Activated CD8-positive, alpha-beta T cell treated with anti-CD3 and anti-CD28 coated beads for 36 hours (primary cell): ENCODE measurements at regions not wholly inside any gene's neighbourhood (a gene's known extent, or its start where the extent isn't known, plus 50 kb on each side); places are given as distances from the start of the nearest gene placed in this dataset.
"Not testable (repeated sequence)": the region's sequence is repeated elsewhere in the genome, so short reads cannot be mapped to it uniquely, and the experiment has no call there.

Source experiments
- ATAC-seq: fragments of 200-7000 bp; cut with Tn5 transposase; one replicate; pipeline ENCODE4 v1.10.0; 2021; ENCODE audit warnings: mild to moderate bottlenecking, moderate library complexity
- CTCF ChIA-PET: fragments of 350-600 bp; sonication (Branson Sonifier 250); formaldehyde crosslinking; loops from one replicate; lab custom pipeline; 2021; ENCODE audit warnings: antibody characterized with exemption; lab: Charles Lee
- POLR2A ChIA-PET: fragments of 350-600 bp; sonication (Branson Sonifier 250); formaldehyde crosslinking; loops from one replicate; lab custom pipeline; 2021; ENCODE audit warnings: antibody characterized with exemption; lab: Charles Lee
- DNase-seq: peaks from one replicate; pipeline ENCODE4 v3.0.0-alpha.2; 2020
- H3K27ac Mint-ChIP-seq: one replicate; pipeline ENCODE4 v1.8.0; 2021; ENCODE audit warnings: mild to moderate bottlenecking, mixed read lengths
- H3K27me3 Mint-ChIP-seq: one replicate; pipeline ENCODE4 v1.8.0; 2021; ENCODE audit warnings: mixed read lengths
- H3K36me3 Mint-ChIP-seq: one replicate; pipeline ENCODE4 v1.8.0; 2021; ENCODE audit warnings: low read depth, mixed read lengths
- H3K4me1 Mint-ChIP-seq: one replicate; pipeline ENCODE4 v1.8.0; 2021; ENCODE audit warnings: low read depth, mixed read lengths
- H3K4me3 Mint-ChIP-seq: one replicate; pipeline ENCODE4 v1.8.0; 2021; ENCODE audit warnings: mild to moderate bottlenecking, moderate library complexity, mixed read lengths
- H3K9me3 Mint-ChIP-seq: one replicate; pipeline ENCODE4 v1.8.0; 2021; ENCODE audit warnings: mixed read lengths
- intact Hi-C: fragments of 100-400 bp; cut with micrococcal nuclease; formaldehyde crosslinking; loops from one replicate; pipeline ENCODE4 v1.10.0; 2022
- TF ChIP-seq, protein P1 (sequence below): fragments of 200-600 bp; IDR thresholded peaks from one replicate; pipeline ENCODE4 v1.8.0; 2022; ENCODE audit warnings: antibody characterized with exemption, mild to moderate bottlenecking

DNA sequence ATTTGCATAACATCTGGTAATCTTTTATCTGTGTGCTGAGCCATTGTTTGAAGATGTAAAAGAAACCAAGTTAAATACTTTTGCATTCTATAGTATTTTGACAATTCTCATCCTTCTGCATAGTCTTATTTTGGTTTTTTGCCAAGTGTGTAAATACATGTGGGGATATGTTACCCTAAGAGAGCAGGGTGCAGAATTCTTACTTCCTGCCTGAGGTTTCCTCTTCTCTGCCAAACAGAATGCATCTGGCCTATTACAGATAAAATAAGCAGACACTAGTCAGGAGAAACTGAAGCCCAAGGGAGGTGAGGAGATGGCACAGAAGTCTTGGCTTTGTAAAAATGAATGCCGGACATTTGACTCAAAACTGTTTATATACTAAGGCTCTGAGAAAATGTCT, 462.1 kb downstream of the TMEM38B start:
- no peaks in the 10 kb centered on the region for H3K4me1 Mint-ChIP-seq
- H3K27ac Mint-ChIP-seq: no peak overlapping the region
- H3K9me3 Mint-ChIP-seq: peaks cover 8% of the 10 kb centered on the region
- no peaks in the 10 kb centered on the region for H3K36me3 Mint-ChIP-seq
- ATAC-seq (no peak), DNase-seq (no peak)
- intact Hi-C loops: no loop called here
- POLR2A ChIA-PET: no interaction called here
- TF ChIP-seq, protein P1, sequence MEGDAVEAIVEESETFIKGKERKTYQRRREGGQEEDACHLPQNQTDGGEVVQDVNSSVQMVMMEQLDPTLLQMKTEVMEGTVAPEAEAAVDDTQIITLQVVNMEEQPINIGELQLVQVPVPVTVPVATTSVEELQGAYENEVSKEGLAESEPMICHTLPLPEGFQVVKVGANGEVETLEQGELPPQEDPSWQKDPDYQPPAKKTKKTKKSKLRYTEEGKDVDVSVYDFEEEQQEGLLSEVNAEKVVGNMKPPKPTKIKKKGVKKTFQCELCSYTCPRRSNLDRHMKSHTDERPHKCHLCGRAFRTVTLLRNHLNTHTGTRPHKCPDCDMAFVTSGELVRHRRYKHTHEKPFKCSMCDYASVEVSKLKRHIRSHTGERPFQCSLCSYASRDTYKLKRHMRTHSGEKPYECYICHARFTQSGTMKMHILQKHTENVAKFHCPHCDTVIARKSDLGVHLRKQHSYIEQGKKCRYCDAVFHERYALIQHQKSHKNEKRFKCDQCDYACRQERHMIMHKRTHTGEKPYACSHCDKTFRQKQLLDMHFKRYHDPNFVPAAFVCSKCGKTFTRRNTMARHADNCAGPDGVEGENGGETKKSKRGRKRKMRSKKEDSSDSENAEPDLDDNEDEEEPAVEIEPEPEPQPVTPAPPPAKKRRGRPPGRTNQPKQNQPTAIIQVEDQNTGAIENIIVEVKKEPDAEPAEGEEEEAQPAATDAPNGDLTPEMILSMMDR: no peak
- no peaks in the 10 kb centered on the region for H3K27me3 Mint-ChIP-seq
- CTCF ChIA-PET: no interaction called here
- no peak overlapping the region for H3K4me3 Mint-ChIP-seq

DNA sequence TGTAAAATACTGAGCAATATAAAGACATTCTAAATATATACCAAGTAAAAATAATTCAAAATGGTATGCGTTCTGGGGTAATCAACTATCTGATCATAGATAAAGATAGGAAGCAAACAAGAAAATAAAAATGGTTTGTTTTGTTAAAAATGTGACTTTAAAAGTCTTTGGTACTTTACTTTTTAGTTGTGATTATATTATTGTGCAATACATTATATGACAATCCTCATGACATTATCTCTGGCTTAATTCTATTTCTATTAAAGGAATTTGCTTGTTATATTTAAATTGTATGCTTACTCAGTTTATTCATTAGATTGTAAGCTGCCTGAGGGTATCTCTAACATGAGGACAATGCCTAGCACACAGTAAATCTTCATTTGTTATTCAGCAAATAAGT, 477.9 kb downstream of the TMEM38B start:
- H3K27me3 Mint-ChIP-seq: no peaks in the 10 kb centered on the region
- H3K4me1 Mint-ChIP-seq: no peaks in the 10 kb centered on the region
- H3K4me3 Mint-ChIP-seq: no peak overlapping the region
- no peak overlapping the region for H3K27ac Mint-ChIP-seq
- DNase-seq (no peak), ATAC-seq (no peak)
- ChIA-PET CTCF (no interaction called here), POLR2A (no interaction called here)
- intact Hi-C loops: no loop called here
- peaks cover 2% of the 10 kb centered on the region for H3K9me3 Mint-ChIP-seq
- TF ChIP-seq, protein P1: no peak
- no peaks in the 10 kb centered on the region for H3K36me3 Mint-ChIP-seq

DNA sequence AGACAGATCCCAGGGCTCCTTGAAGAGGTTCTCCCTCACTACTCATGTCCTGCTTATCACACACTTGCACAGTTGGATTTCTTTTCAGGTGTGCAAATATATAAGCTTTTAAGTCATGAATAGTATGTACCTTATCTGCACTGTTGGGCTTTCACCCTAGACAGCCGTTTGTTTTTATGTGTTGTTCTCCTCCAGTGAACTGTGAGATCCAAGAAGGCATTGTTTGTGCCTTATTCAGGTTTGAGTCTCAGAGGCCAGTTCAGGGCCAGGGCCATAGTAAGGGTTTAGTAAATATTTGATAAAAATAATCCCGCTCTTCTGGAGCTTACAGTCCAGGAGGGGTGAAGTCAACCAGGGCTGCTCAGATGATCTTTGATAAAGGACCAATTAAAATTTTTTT, 480.0 kb downstream of the TMEM38B start:
- H3K4me1 Mint-ChIP-seq: no peaks in the 10 kb centered on the region
- CTCF ChIA-PET: no interaction called here
- POLR2A ChIA-PET: no interaction called here
- H3K9me3 Mint-ChIP-seq: peaks cover 2% of the 10 kb centered on the region
- no peaks in the 10 kb centered on the region for H3K27me3 Mint-ChIP-seq
- ATAC-seq (no peak), DNase-seq (no peak)
- H3K4me3 Mint-ChIP-seq: no peak overlapping the region
- H3K36me3 Mint-ChIP-seq: no peaks in the 10 kb centered on the region
- intact Hi-C loops: no loop called here
- TF ChIP-seq, protein P1: no peak
- H3K27ac Mint-ChIP-seq: no peak overlapping the region

- TF ChIP-seq, protein P1: no peak
- H3K27ac Mint-ChIP-seq: no peak overlapping the region
- ATAC-seq (no peak), DNase-seq (no peak)
- no peak overlapping the region for H3K4me3 Mint-ChIP-seq
- no peaks in the 10 kb centered on the region for H3K4me1 Mint-ChIP-seq
- intact Hi-C loops: no loop called here
- H3K36me3 Mint-ChIP-seq: no peaks in the 10 kb centered on the region
- ChIA-PET POLR2A (no interaction called here), CTCF (no interaction called here)
- H3K9me3 Mint-ChIP-seq: peaks cover 4% of the 10 kb centered on the region
- H3K27me3 Mint-ChIP-seq: no peaks in the 10 kb centered on the region
Observed at GRCh38 chr9:106177216-106177615, 482.9 kb downstream of the TMEM38B start.

- H3K4me1 Mint-ChIP-seq: no peaks in the 10 kb centered on the region
- POLR2A ChIA-PET: no interaction called here
- H3K27ac Mint-ChIP-seq: no peak overlapping the region
- DNase-seq: no peak
- TF ChIP-seq, protein P1: no peak
- no peaks in the 10 kb centered on the region for H3K36me3 Mint-ChIP-seq
- H3K9me3 Mint-ChIP-seq: peaks cover 4% of the 10 kb centered on the region
- H3K4me3 Mint-ChIP-seq: no peak overlapping the region
- ATAC-seq: no peak
- H3K27me3 Mint-ChIP-seq: no peaks in the 10 kb centered on the region
- CTCF ChIA-PET: no interaction called here
- intact Hi-C loops: no loop called here
Observed at GRCh38 chr9:106179191-106179590, 484.9 kb downstream of the TMEM38B start.

- intact Hi-C loops, H3K4me1 Mint-ChIP-seq, POLR2A ChIA-PET, ATAC-seq, H3K27me3 Mint-ChIP-seq, CTCF ChIA-PET, H3K4me3 Mint-ChIP-seq, DNase-seq, H3K27ac Mint-ChIP-seq, H3K36me3 Mint-ChIP-seq: not testable (repeated sequence)
- H3K9me3 Mint-ChIP-seq: peaks cover 35% of the 10 kb centered on the region
Observed at GRCh38 chr9:106203815-106204516, 509.6 kb downstream of the TMEM38B start.
